ENCODE measurements at regions not wholly inside any gene's neighbourhood (a gene's known extent, or its start where the extent isn't known, plus 50 kb on each side); places are given as distances from the start of the nearest gene placed in this dataset.
"Not testable (repeated sequence)": the region's sequence is repeated elsewhere in the genome, so short reads cannot be mapped to it uniquely, and the experiment has no call there.

GRCh38 chr15:95635666-95636065, 694.8 kb upstream of the NR2F2 start:
- H3K36me3 ChIP-seq (ENCODE audit: control insufficient read depth in 1 of 2, insufficient read depth in 2 of 2, low read length in 2 of 2): no peaks in the 10 kb centered on the region
- no peak overlapping the region for H3K27ac ChIP-seq (ENCODE audit: low read depth, low read length)
- H3K27me3 ChIP-seq (ENCODE audit: control insufficient read depth in 1 of 2, insufficient read depth in 2 of 2, low read length in 2 of 2): no peaks in the 10 kb centered on the region
- no peaks in the 10 kb centered on the region for H3K4me1 ChIP-seq (ENCODE audit: control insufficient read depth in 1 of 2, insufficient read depth in 2 of 2, low read length in 2 of 2)
- peaks cover 0 to 4% of the 10 kb centered on the region in 2 donors for H3K9me3 ChIP-seq (ENCODE audit: control insufficient read depth in 1 of 2, low read length in 2 of 2)
- H3K4me3 ChIP-seq (ENCODE audit: low read depth in 1 of 2, low read length in 2 of 2): no peak overlapping the region
- H3K9ac ChIP-seq (ENCODE audit: low read depth in 1 of 2, low read length in 2 of 2): no peak overlapping the region

DNA sequence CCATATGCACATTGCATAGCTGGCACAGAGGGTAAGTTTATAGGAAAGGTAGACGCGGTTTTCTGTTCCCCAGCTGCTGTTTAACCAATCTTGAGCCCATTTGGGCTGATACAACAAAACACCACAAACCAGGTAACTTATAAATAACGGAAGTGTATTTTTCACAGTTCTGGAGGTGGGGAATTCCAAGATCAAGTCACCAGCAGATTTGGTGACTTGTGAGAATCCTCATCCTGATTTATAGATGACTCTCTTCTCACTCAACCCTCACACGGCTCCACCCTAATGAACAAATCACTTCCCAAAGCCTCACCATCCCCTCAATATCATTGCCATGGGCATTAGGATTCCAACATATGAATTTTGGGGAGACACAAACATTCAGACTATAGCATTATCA, 694.4 kb upstream of the NR2F2 start:
- Histone ChIP-seq H3K9ac (ENCODE audit: low read depth in 1 of 2, low read length in 2 of 2) (no peak overlapping the region), H3K27ac (ENCODE audit: low read depth, low read length) (no peak overlapping the region), H3K4me3 (ENCODE audit: low read depth in 1 of 2, low read length in 2 of 2) (no peak overlapping the region), H3K4me1 (ENCODE audit: control insufficient read depth in 1 of 2, insufficient read depth in 2 of 2, low read length in 2 of 2) (no peaks in the 10 kb centered on the region), H3K9me3 (ENCODE audit: control insufficient read depth in 1 of 2, low read length in 2 of 2) (peaks cover 0 to 2% of the 10 kb centered on the region in 2 donors), H3K27me3 (ENCODE audit: control insufficient read depth in 1 of 2, insufficient read depth in 2 of 2, low read length in 2 of 2) (no peaks in the 10 kb centered on the region), H3K36me3 (ENCODE audit: control insufficient read depth in 1 of 2, insufficient read depth in 2 of 2, low read length in 2 of 2) (no peaks in the 10 kb centered on the region)

DNA sequence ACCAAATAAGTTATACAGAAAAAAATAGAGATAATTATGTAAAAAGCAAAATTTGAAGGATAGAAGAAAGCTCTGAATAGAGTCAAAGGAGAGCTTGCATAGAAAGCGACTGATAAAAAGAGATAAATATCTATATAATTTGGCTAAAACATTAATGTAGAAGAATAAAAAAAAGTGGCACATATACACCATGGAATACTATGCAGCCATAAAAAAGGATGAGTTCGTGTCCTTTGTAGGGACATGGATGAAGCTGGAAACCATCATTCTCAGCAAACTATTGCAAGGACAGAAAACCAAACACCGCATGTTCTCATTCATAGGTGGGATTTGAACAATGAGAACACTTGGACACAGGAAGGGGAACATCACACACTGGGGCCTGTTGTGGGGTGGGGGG, 693.3 kb upstream of the NR2F2 start:
- H3K27ac ChIP-seq (ENCODE audit: low read depth, low read length); H3K4me1 ChIP-seq (ENCODE audit: control insufficient read depth in 1 of 2, insufficient read depth in 2 of 2, low read length in 2 of 2); H3K36me3 ChIP-seq (ENCODE audit: control insufficient read depth in 1 of 2, insufficient read depth in 2 of 2, low read length in 2 of 2); H3K4me3 ChIP-seq (ENCODE audit: low read depth in 1 of 2, low read length in 2 of 2); H3K27me3 ChIP-seq (ENCODE audit: control insufficient read depth in 1 of 2, insufficient read depth in 2 of 2, low read length in 2 of 2); H3K9ac ChIP-seq (ENCODE audit: low read depth in 1 of 2, low read length in 2 of 2); H3K9me3 ChIP-seq (ENCODE audit: control insufficient read depth in 1 of 2, low read length in 2 of 2): not testable (repeated sequence)

GRCh38 chr15:95639208-95639607, 691.3 kb upstream of the NR2F2 start:
- no peak overlapping the region for H3K27ac ChIP-seq (ENCODE audit: low read depth, low read length)
- H3K4me3 ChIP-seq (ENCODE audit: low read depth in 1 of 2, low read length in 2 of 2): no peak overlapping the region
- no peaks in the 10 kb centered on the region for H3K27me3 ChIP-seq (ENCODE audit: control insufficient read depth in 1 of 2, insufficient read depth in 2 of 2, low read length in 2 of 2)
- H3K36me3 ChIP-seq (ENCODE audit: control insufficient read depth in 1 of 2, insufficient read depth in 2 of 2, low read length in 2 of 2): no peaks in the 10 kb centered on the region
- H3K9me3 ChIP-seq (ENCODE audit: control insufficient read depth in 1 of 2, low read length in 2 of 2): no peaks in the 10 kb centered on the region
- no peaks in the 10 kb centered on the region for H3K4me1 ChIP-seq (ENCODE audit: control insufficient read depth in 1 of 2, insufficient read depth in 2 of 2, low read length in 2 of 2)
- H3K9ac ChIP-seq (ENCODE audit: low read depth in 1 of 2, low read length in 2 of 2): no peak overlapping the region

DNA sequence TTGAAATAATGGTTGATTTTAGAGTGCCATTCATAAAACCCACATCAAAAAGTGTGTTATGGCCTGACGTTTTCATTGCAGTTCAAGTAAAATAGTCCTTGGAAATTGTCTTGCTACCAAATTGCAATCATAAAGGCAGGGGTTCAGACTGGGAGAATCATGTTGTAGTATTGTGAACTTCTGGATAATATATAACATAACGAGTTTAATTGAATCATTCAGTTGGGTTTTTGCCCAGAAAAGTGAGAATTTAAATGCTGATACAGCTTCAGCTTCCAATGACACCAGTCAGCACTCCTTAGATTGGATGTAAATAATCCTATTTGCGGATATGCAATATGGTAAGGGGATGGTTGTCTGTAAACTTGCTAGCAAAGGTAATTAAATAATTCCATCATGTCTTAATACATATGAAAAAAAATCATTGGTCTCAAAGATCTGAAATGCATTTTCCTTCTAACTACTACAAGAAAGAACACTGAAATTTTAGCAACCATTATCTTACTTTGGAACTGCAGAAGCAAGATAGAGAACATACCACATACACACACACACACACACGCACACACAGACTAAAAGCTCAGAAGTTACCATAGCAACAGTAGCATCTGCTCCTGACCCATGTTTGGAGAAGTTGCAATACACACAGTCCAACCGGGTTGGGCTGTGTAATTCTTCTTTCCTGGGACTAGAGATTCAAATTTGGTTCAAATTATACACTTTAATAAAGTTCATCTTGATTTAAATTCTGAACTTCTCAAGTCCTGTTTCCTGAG, 686.2 kb upstream of the NR2F2 start:
- Histone ChIP-seq H3K9ac (ENCODE audit: low read depth in 1 of 2, low read length in 2 of 2) (no peak overlapping the region), H3K4me1 (ENCODE audit: control insufficient read depth in 1 of 2, insufficient read depth in 2 of 2, low read length in 2 of 2) (no peaks in the 10 kb centered on the region), H3K27ac (ENCODE audit: low read depth, low read length) (no peak overlapping the region), H3K4me3 (ENCODE audit: low read depth in 1 of 2, low read length in 2 of 2) (no peak overlapping the region), H3K36me3 (ENCODE audit: control insufficient read depth in 1 of 2, insufficient read depth in 2 of 2, low read length in 2 of 2) (no peaks in the 10 kb centered on the region), H3K27me3 (ENCODE audit: control insufficient read depth in 1 of 2, insufficient read depth in 2 of 2, low read length in 2 of 2) (no peaks in the 10 kb centered on the region), H3K9me3 (ENCODE audit: control insufficient read depth in 1 of 2, low read length in 2 of 2) (no peaks in the 10 kb centered on the region)

- Histone ChIP-seq H3K9me3 (ENCODE audit: control insufficient read depth in 1 of 2, low read length in 2 of 2) (no peaks in the 10 kb centered on the region), H3K27me3 (ENCODE audit: control insufficient read depth in 1 of 2, insufficient read depth in 2 of 2, low read length in 2 of 2) (no peaks in the 10 kb centered on the region), H3K4me1 (ENCODE audit: control insufficient read depth in 1 of 2, insufficient read depth in 2 of 2, low read length in 2 of 2) (no peaks in the 10 kb centered on the region), H3K4me3 (ENCODE audit: low read depth in 1 of 2, low read length in 2 of 2) (no peak overlapping the region), H3K27ac (ENCODE audit: low read depth, low read length) (no peak overlapping the region), H3K36me3 (ENCODE audit: control insufficient read depth in 1 of 2, insufficient read depth in 2 of 2, low read length in 2 of 2) (no peaks in the 10 kb centered on the region), H3K9ac (ENCODE audit: low read depth in 1 of 2, low read length in 2 of 2) (no peak overlapping the region)
Measured at GRCh38 chr15:95645791-95646338, 684.6 kb upstream of the NR2F2 start.

DNA sequence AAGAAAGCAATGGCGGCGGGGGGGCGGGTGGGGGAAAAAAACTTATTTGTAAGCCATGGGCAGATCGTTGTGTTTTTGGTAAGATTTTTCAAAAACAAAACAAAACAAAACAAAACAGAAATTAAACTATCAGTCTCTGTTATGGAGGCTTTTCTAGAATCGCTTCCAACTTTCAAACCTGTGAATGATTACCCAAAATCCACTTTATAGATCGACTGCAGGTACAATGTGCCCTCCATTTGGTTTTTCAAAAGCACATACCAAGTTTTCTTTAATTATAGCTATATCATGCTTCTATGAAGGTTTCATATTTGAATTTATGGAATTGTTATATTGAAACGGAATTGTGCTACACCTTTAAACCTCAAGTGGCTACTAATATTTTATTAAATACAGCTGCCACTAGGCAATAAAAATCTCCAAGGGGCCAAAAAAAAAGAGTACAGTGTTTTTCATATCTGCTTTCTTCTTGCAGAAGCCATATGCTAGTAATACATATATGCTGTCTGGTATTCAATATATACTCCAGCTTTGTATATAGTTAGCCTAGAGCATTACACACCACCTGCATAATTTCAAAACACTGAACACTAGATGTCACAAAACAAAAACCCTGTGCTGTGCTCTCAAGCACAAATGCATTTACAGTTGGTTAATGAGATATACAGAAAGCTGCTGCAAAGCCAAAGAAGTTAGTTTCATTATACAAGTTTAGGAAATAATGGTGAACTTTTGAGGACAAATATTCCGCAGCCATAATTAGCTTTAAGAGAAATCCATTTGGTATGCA, 683.8 kb upstream of the NR2F2 start:
- Histone ChIP-seq H3K9me3 (ENCODE audit: control insufficient read depth in 1 of 2, low read length in 2 of 2) (no peaks in the 10 kb centered on the region), H3K27ac (ENCODE audit: low read depth, low read length) (no peak overlapping the region), H3K4me1 (ENCODE audit: control insufficient read depth in 1 of 2, insufficient read depth in 2 of 2, low read length in 2 of 2) (no peaks in the 10 kb centered on the region), H3K4me3 (ENCODE audit: low read depth in 1 of 2, low read length in 2 of 2) (no peak overlapping the region), H3K9ac (ENCODE audit: low read depth in 1 of 2, low read length in 2 of 2) (no peak overlapping the region), H3K36me3 (ENCODE audit: control insufficient read depth in 1 of 2, insufficient read depth in 2 of 2, low read length in 2 of 2) (no peaks in the 10 kb centered on the region), H3K27me3 (ENCODE audit: control insufficient read depth in 1 of 2, insufficient read depth in 2 of 2, low read length in 2 of 2) (no peaks in the 10 kb centered on the region)

DNA sequence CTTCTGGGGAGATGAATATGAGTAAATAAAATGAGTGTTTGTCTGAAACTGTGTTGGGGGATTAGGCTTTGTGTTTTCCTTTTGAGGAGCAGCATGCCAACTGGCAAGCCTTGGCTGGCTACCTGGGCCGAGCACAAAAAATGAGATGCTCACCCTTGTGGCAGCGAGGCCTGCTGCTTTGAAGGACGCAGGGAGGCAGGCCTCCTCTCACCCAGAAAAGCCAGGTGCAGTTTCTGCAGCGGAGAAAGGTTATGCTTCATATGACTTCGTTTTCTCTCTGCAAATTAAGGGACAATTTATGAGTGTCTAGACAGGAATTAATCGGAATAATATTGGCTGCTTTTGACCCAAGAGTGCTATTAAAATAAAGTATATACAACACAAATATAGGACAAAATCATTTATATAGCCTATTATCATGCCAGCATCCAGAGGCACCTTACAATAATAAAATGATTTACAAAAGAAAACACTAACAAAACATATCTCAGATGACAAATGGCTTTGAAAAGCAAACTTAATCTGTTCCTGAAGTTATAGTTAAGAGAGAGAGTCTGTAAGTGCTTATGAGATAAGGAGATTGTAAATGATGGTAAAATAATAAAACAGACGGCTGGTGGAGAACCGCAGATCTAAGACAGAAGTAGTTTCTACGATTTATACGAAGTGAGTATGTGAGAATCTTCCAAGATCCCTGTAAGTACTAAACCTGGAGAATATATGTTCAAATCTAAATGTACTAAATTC, 682.8 kb upstream of the NR2F2 start:
- H3K4me1 ChIP-seq (ENCODE audit: control insufficient read depth in 1 of 2, insufficient read depth in 2 of 2, low read length in 2 of 2): no peaks in the 10 kb centered on the region
- no peaks in the 10 kb centered on the region for H3K27me3 ChIP-seq (ENCODE audit: control insufficient read depth in 1 of 2, insufficient read depth in 2 of 2, low read length in 2 of 2)
- H3K4me3 ChIP-seq (ENCODE audit: low read depth in 1 of 2, low read length in 2 of 2): no peak overlapping the region
- no peak overlapping the region for H3K9ac ChIP-seq (ENCODE audit: low read depth in 1 of 2, low read length in 2 of 2)
- H3K9me3 ChIP-seq (ENCODE audit: control insufficient read depth in 1 of 2, low read length in 2 of 2): no peaks in the 10 kb centered on the region
- H3K36me3 ChIP-seq (ENCODE audit: control insufficient read depth in 1 of 2, insufficient read depth in 2 of 2, low read length in 2 of 2): no peaks in the 10 kb centered on the region
- no peak overlapping the region for H3K27ac ChIP-seq (ENCODE audit: low read depth, low read length)

DNA sequence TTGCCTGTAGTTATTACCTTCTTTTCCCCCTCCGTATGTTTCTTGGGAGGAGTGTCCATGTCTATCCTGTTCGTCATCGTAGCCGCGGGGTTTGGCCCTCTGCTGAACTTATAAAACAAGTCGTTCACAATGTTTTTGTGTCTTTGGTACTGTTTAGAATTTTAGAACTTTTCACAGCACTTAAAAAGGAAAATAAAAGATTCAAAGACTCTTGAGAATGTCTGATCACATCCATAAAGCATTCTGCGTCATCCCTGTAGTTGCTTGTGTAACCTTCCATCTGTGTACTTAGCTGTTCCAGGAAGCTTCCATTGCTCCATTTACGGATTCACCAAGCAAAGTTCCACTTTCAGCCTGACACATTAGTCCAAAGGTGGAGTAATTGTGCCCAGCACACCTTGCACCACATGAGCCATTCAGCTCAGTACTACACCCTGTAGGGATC, 677.1 kb upstream of the NR2F2 start:
- Histone ChIP-seq H3K4me1 (ENCODE audit: control insufficient read depth in 1 of 2, insufficient read depth in 2 of 2, low read length in 2 of 2) (no peaks in the 10 kb centered on the region), H3K9me3 (ENCODE audit: control insufficient read depth in 1 of 2, low read length in 2 of 2) (no peaks in the 10 kb centered on the region), H3K4me3 (ENCODE audit: low read depth in 1 of 2, low read length in 2 of 2) (no peak overlapping the region), H3K36me3 (ENCODE audit: control insufficient read depth in 1 of 2, insufficient read depth in 2 of 2, low read length in 2 of 2) (no peaks in the 10 kb centered on the region), H3K27me3 (ENCODE audit: control insufficient read depth in 1 of 2, insufficient read depth in 2 of 2, low read length in 2 of 2) (no peaks in the 10 kb centered on the region), H3K27ac (ENCODE audit: low read depth, low read length) (no peak overlapping the region), H3K9ac (ENCODE audit: low read depth in 1 of 2, low read length in 2 of 2) (no peak overlapping the region)

Measured in duodenal mucosa (tissue), 2 donors.